ENCODE measurements at regions not wholly inside any gene's neighbourhood (a gene's known extent, or its start where the extent isn't known, plus 50 kb on each side); places are given as distances from the start of the nearest gene placed in this dataset.

- TF ChIP-seq CTCF (IDR thresholded peaks at IDR 0.05; ENCODE audit: control extremely low read depth in 1 of 3, insufficient read depth in 1 of 3, low read depth in 1 of 3, low read length in 3 of 3) (no peak), POLR2A (IDR thresholded peaks at IDR 0.05; ENCODE audit: control extremely low read depth in 1 of 2, low read depth in 2 of 2, low read length in 2 of 2) (no peak), POLR2AphosphoS5 (IDR thresholded peaks at IDR 0.05; ENCODE audit: low read depth, low read length) (no peak), BRCA1 (IDR thresholded peaks at IDR 0.05; ENCODE audit: low read depth, low read length) (no peak), EZH2 (IDR thresholded peaks at IDR 0.05; ENCODE audit: low read depth, low read length, severe bottlenecking) (no peak)
These were observed 110.9 kb upstream of the ZNF717 start for GRCh38 chr3:75896265-75896664.

Data from H1 (cell line).